ENCODE measurements at regions not wholly inside any gene's neighbourhood (a gene's known extent, or its start where the extent isn't known, plus 50 kb on each side); places are given as distances from the start of the nearest gene placed in this dataset.

DNA sequence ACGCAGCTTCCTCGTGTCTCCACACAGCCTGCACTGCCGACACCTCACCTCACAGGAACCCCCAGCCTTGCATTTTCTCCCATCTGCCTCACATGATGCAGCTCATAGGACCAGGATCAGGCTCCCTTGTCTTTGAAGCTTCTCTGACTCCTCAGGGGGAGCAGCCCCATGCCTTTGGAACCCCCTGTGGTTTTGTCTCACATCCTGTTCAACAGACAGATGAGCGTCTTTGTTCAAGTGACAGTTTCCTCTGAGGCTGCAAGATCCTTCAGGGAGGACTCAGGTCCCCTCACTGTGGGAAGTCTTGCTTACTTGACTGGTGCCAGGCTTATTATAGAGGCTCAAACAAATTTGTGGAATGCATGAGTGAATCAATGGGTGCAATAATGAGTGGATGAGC is 667.1 kb downstream of the INHBA start:
- no peak for TF ChIP-seq EP300 (IDR thresholded peaks at IDR 0.05; ENCODE audit: borderline replicate concordance)
- TF ChIP-seq ZBTB7A (IDR thresholded peaks at IDR 0.05; ENCODE audit: low read depth), result no peak
- TF ChIP-seq YY1 (IDR thresholded peaks at IDR 0.05; ENCODE audit: low read depth), result no peak
- no peak for TF ChIP-seq TEAD4 (IDR thresholded peaks at IDR 0.05)
- no peak for TF ChIP-seq TCF12 (IDR thresholded peaks at IDR 0.05; ENCODE audit: low read depth)
- TF ChIP-seq, protein P1, sequence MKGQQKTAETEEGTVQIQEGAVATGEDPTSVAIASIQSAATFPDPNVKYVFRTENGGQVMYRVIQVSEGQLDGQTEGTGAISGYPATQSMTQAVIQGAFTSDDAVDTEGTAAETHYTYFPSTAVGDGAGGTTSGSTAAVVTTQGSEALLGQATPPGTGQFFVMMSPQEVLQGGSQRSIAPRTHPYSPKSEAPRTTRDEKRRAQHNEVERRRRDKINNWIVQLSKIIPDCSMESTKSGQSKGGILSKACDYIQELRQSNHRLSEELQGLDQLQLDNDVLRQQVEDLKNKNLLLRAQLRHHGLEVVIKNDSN (IDR thresholded peaks at IDR 0.05), result no peak
- no peak for TF ChIP-seq FOXM1 (IDR thresholded peaks at IDR 0.05; ENCODE audit: borderline replicate concordance, low read depth)
- TF ChIP-seq EGR1 (IDR thresholded peaks at IDR 0.05), result no peak

DNA sequence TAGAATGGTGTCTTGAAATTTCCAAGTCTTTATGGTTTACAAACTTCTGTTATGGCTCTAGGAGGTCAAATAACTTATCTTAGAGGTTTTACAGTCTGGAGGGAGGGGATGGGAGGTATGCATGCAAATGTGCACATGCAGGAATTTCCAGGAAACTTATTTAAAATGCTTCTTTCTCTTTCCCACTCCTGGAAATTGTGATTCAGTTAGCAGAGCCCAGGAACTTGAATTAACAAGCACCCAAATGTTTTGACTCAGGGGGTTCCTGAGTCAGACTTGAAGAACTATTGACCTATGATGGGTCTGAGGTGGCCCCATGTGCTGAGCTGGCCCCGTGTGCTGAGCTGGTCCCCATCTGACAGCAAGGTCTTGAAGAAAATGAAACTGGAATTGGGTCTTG is 669.4 kb downstream of the INHBA start:
- TF ChIP-seq RAD21 (IDR thresholded peaks at IDR 0.05; ENCODE audit: low read depth) (no peak), CEBPB (IDR thresholded peaks at IDR 0.05) (no peak), TEAD4 (IDR thresholded peaks at IDR 0.05) (no peak), YY1 (IDR thresholded peaks at IDR 0.05; ENCODE audit: low read depth) (no peak), TAF1 (IDR thresholded peaks at IDR 0.05; ENCODE audit: low read depth) (no peak), NFIC (IDR thresholded peaks at IDR 0.05) (no peak)
- TF ChIP-seq, protein P2, sequence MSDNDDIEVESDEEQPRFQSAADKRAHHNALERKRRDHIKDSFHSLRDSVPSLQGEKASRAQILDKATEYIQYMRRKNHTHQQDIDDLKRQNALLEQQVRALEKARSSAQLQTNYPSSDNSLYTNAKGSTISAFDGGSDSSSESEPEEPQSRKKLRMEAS (IDR thresholded peaks at IDR 0.05), result no peak

DNA sequence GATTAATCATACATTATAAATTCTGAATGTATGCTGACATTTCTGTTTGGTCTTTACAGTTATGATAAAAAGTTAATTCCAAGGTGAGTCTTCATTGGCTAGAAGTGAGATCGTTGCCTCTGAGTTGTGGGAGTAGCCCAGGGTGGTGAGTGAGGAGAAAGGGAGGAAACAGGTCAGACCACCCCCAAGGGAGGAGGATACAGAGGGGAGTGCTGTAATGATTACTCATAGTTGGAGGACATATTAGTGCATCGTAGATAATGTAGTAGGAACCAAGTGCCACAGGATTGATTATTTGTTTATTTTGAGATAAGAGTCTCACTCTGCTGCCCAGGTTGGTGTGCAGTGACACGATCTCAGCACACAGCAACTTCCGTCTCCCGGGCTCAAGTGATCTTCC is 672.2 kb downstream of the INHBA start:
- TF ChIP-seq EP300 (IDR thresholded peaks at IDR 0.05; ENCODE audit: borderline replicate concordance), result no peak
- TF ChIP-seq, protein P2 (IDR thresholded peaks at IDR 0.05), result no peak
- no peak for TF ChIP-seq CREB1 (IDR thresholded peaks at IDR 0.05; ENCODE audit: low read depth)
- TF ChIP-seq TAF1 (IDR thresholded peaks at IDR 0.05; ENCODE audit: low read depth), result no peak
- TF ChIP-seq NFIC (IDR thresholded peaks at IDR 0.05), result no peak
- TF ChIP-seq EGR1 (IDR thresholded peaks at IDR 0.05), result no peak
- no peak for TF ChIP-seq YY1 (IDR thresholded peaks at IDR 0.05; ENCODE audit: low read depth)
- TF ChIP-seq, protein P3, sequence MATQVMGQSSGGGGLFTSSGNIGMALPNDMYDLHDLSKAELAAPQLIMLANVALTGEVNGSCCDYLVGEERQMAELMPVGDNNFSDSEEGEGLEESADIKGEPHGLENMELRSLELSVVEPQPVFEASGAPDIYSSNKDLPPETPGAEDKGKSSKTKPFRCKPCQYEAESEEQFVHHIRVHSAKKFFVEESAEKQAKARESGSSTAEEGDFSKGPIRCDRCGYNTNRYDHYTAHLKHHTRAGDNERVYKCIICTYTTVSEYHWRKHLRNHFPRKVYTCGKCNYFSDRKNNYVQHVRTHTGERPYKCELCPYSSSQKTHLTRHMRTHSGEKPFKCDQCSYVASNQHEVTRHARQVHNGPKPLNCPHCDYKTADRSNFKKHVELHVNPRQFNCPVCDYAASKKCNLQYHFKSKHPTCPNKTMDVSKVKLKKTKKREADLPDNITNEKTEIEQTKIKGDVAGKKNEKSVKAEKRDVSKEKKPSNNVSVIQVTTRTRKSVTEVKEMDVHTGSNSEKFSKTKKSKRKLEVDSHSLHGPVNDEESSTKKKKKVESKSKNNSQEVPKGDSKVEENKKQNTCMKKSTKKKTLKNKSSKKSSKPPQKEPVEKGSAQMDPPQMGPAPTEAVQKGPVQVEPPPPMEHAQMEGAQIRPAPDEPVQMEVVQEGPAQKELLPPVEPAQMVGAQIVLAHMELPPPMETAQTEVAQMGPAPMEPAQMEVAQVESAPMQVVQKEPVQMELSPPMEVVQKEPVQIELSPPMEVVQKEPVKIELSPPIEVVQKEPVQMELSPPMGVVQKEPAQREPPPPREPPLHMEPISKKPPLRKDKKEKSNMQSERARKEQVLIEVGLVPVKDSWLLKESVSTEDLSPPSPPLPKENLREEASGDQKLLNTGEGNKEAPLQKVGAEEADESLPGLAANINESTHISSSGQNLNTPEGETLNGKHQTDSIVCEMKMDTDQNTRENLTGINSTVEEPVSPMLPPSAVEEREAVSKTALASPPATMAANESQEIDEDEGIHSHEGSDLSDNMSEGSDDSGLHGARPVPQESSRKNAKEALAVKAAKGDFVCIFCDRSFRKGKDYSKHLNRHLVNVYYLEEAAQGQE (IDR thresholded peaks at IDR 0.05; ENCODE audit: low read depth), result no peak
- no peak for TF ChIP-seq FOXM1 (IDR thresholded peaks at IDR 0.05; ENCODE audit: borderline replicate concordance, low read depth)
- no peak for TF ChIP-seq ZBTB7A (IDR thresholded peaks at IDR 0.05; ENCODE audit: low read depth)
- no peak for TF ChIP-seq TCF12 (IDR thresholded peaks at IDR 0.05; ENCODE audit: low read depth)
- TF ChIP-seq CEBPB (IDR thresholded peaks at IDR 0.05), result no peak
- no peak for TF ChIP-seq TEAD4 (IDR thresholded peaks at IDR 0.05)
- TF ChIP-seq, protein P1 (IDR thresholded peaks at IDR 0.05), result no peak
- no peak for TF ChIP-seq RAD21 (IDR thresholded peaks at IDR 0.05; ENCODE audit: low read depth)

DNA sequence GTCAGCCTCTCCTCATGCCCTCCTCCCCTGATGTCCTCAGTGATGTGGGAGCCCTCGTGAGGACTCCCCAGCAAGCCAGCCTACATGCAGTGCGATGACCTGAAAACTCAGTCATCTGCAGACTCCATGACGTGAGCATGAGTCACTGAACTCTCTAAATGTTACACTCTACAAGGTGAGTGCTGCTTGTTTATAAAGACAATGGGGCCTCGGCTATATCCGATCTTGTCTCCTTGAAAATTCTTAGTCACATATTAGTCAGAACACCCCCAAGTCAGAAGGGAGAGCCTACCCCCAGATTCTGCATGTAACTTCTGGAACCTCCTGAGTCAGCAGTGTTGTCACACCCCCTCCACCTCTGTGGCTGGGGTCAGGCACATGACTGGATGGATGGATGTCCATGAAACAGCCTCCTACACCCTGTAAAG is 673.8 kb downstream of the INHBA start:
- TF ChIP-seq NFIC (IDR thresholded peaks at IDR 0.05) (no peak), CREB1 (IDR thresholded peaks at IDR 0.05; ENCODE audit: low read depth) (0 out of 2 replicates have a peak, but pooled peaks have one; percentile 32)

DNA sequence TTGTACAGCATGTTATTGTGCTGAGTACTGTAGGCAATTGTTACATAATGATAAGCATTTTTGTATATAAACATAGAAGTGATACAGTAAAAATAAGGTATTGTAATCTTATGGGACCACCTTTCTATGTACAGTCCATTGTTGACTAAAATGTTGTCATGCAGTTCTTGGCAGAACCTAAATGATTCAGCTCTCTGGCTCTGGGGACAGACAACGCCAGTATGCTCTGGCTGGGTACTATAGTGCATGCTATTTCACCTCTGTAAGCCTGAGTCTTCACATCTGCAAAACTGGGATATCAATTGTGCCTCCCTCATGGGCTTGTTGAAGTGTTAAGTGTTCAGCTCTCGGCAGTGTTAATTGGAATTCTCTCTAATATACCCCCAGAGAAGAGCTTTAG is 674.3 kb downstream of the INHBA start:
- TF ChIP-seq, protein P1 (IDR thresholded peaks at IDR 0.05), result no peak
- no peak for TF ChIP-seq EGR1 (IDR thresholded peaks at IDR 0.05)
- no peak for TF ChIP-seq NFIC (IDR thresholded peaks at IDR 0.05)
- TF ChIP-seq FOXM1 (IDR thresholded peaks at IDR 0.05; ENCODE audit: borderline replicate concordance, low read depth), result no peak
- TF ChIP-seq CEBPB (IDR thresholded peaks at IDR 0.05), result no peak
- TF ChIP-seq TCF12 (IDR thresholded peaks at IDR 0.05; ENCODE audit: low read depth), result no peak
- TF ChIP-seq, protein P3 (IDR thresholded peaks at IDR 0.05; ENCODE audit: low read depth), result no peak
- TF ChIP-seq CREB1 (IDR thresholded peaks at IDR 0.05; ENCODE audit: low read depth), result no peak
- TF ChIP-seq, protein P2 (IDR thresholded peaks at IDR 0.05), result no peak

Data from Ishikawa (cell line).